IMR-90 (cell line): ENCODE measurements at regions not wholly inside any gene's neighbourhood (a gene's known extent, or its start where the extent isn't known, plus 50 kb on each side); places are given as distances from the start of the nearest gene placed in this dataset.

Experiments
- ATAC-seq: fragments of 200-7000 bp; cut with Tn5 transposase; 2 replicates; pipeline ENCODE4 v1.9.1; 2020; ENCODE audit warnings: low read depth, mild to moderate bottlenecking, moderate library complexity
- BruUV-seq: library from RNA; stranded (reverse); fragments of 400-500 nt; replicated peaks from 2 replicates; lab custom pipeline; 2021; lab: Mats Ljungman, UMichigan
- CTCF ChIA-PET: fragments of 300-600 bp; formaldehyde crosslinking; extraction: SDS; loops from one replicate; lab custom pipeline; 2021; ENCODE audit warnings: antibody characterized with exemption; lab: Yijun Ruan, JAX
- POLR2A ChIA-PET: fragments of 300-600 bp; sonication (Branson Sonifier 250); formaldehyde crosslinking; loops from one replicate; lab custom pipeline; 2022; ENCODE audit warnings: antibody characterized with exemption; ENCODE audit not compliant: unreplicated experiment; lab: Charles Lee
- DNase-seq: peaks from one replicate; pipeline ENCODE4 v3.0.0; 2013
- H2AFZ ChIP-seq: replicated peaks from 2 replicates; pipeline ENCODE3; 2013; ENCODE audit warnings: low read length, mild to moderate bottlenecking; ENCODE audit not compliant: poor library complexity
- H2AK5ac ChIP-seq: 2 replicates; pipeline ENCODE4 v1.6.1; 2013; ENCODE audit warnings: low read depth, low read length, inconsistent platforms
- H2AK9ac ChIP-seq: replicated peaks from 2 replicates; pipeline ENCODE3; 2013; ENCODE audit warnings: mild to moderate bottlenecking, low read depth, low read length, moderate library complexity; ENCODE audit not compliant: poor library complexity
- H2BK120ac ChIP-seq: 2 replicates; pipeline ENCODE4 v1.6.1; 2013; ENCODE audit warnings: low read depth, low read length, inconsistent platforms
- H2BK15ac ChIP-seq: 3 replicates; pipeline ENCODE4 v1.6.1; 2013; ENCODE audit warnings: low read depth, low read length, inconsistent platforms
- H2BK20ac ChIP-seq: 2 replicates; pipeline ENCODE4 v1.6.1; 2013; ENCODE audit warnings: low read depth, mild to moderate bottlenecking, inconsistent platforms, low read length, moderate library complexity
- H2BK5ac ChIP-seq: 2 replicates; pipeline ENCODE4 v1.6.1; 2013; ENCODE audit warnings: mild to moderate bottlenecking, low read depth, low read length, inconsistent platforms; ENCODE audit not compliant: poor library complexity, severe bottlenecking
- H3K14ac ChIP-seq: replicated peaks from 2 replicates; pipeline ENCODE4 v1.6.1; 2013; ENCODE audit warnings: low read depth, low read length, inconsistent platforms
- H3K18ac ChIP-seq: 2 replicates; pipeline ENCODE4 v1.6.1; 2013; ENCODE audit warnings: low read depth, low read length, control low read depth
- H3K23ac ChIP-seq: 2 replicates; pipeline ENCODE4 v1.6.1; 2013; ENCODE audit warnings: low read depth, low read length, inconsistent platforms
- H3K27ac ChIP-seq: 2 replicates; pipeline ENCODE4 v1.5.1; 2013; ENCODE audit warnings: mild to moderate bottlenecking, control low read depth, low read length; ENCODE audit not compliant: insufficient read depth
- H3K27me3 ChIP-seq: 2 replicates; pipeline ENCODE4 v1.6.1; 2013; ENCODE audit warnings: low read length; ENCODE audit not compliant: control insufficient read depth, insufficient read depth
- H3K36me3 ChIP-seq: 2 replicates; pipeline ENCODE4 v1.6.1; 2013; ENCODE audit warnings: low read length, mixed read lengths; ENCODE audit not compliant: control insufficient read depth, insufficient read depth
- H3K4ac ChIP-seq: 2 replicates; pipeline ENCODE4 v1.6.1; 2013; ENCODE audit warnings: low read depth, low read length, inconsistent platforms
- H3K4me1 ChIP-seq: 2 replicates; pipeline ENCODE4 v1.6.1; 2013; ENCODE audit warnings: low read length, mixed read lengths; ENCODE audit not compliant: control insufficient read depth, insufficient read depth
- H3K4me2 ChIP-seq: 2 replicates; pipeline ENCODE4 v1.6.1; 2013; ENCODE audit warnings: low read depth, mild to moderate bottlenecking, control low read depth, low read length, moderate library complexity
- H3K4me3 ChIP-seq: 2 replicates; pipeline ENCODE4 v1.5.1; 2013; ENCODE audit warnings: low read depth, mild to moderate bottlenecking, control low read depth, low read length, moderate library complexity; ENCODE audit not compliant: insufficient read depth
- H3K56ac ChIP-seq: 2 replicates; pipeline ENCODE4 v1.6.1; 2013; ENCODE audit warnings: low read length, inconsistent platforms; ENCODE audit not compliant: insufficient read depth; ENCODE audit errors: extremely low read depth
- H3K79me1 ChIP-seq, 2 experiments: 2 replicates each; pipeline ENCODE4 v1.6.1; 2013; ENCODE audit warnings: low read length in 2 of 2, inconsistent platforms in 1 of 2, low read depth in 1 of 2
- H3K9ac ChIP-seq: 2 replicates; pipeline ENCODE4 v1.6.1; 2013; ENCODE audit warnings: low read depth, low read length, control low read depth
- H3K9me1 ChIP-seq: 2 replicates; pipeline ENCODE4 v1.6.1; 2013; ENCODE audit warnings: low read length, inconsistent platforms; ENCODE audit not compliant: insufficient read depth
- H3K9me3 ChIP-seq: 2 replicates; pipeline ENCODE4 v1.6.1; 2013; ENCODE audit warnings: low read length; ENCODE audit not compliant: control insufficient read depth, insufficient read depth
- H4K20me1 ChIP-seq: 2 replicates; pipeline ENCODE4 v1.6.1; 2013; ENCODE audit warnings: low read length, inconsistent platforms; ENCODE audit not compliant: insufficient read depth
- H4K5ac ChIP-seq: 2 replicates; pipeline ENCODE4 v1.6.1; 2013; ENCODE audit warnings: mild to moderate bottlenecking, low read depth, low read length, control low read depth
- H4K8ac ChIP-seq, 2 experiments: 2 replicates each; pipeline ENCODE4 v1.6.1; 2013; ENCODE audit warnings: low read depth in 2 of 2, low read length in 2 of 2, control low read depth in 1 of 2, inconsistent platforms in 1 of 2
- H4K91ac ChIP-seq: 2 replicates; pipeline ENCODE4 v1.6.1; 2013; ENCODE audit warnings: low read depth, low read length, inconsistent platforms; ENCODE audit not compliant: insufficient read depth
- BHLHE40 ChIP-seq: fragments of 150-350 bp; IDR thresholded peaks from 2 replicates; pipeline ENCODE4 v1.6.1; 2016; ENCODE audit warnings: mild to moderate bottlenecking, low read depth, low read length
- CEBPB ChIP-seq: IDR thresholded peaks from 2 replicates; pipeline ENCODE4 v1.6.1; 2012; ENCODE audit warnings: low read depth, low read length, improper control_type of control experiment
- CHD1 ChIP-seq: IDR thresholded peaks from 2 replicates; pipeline ENCODE4 v1.6.1; 2012; ENCODE audit warnings: low read depth, low read length, improper control_type of control experiment
- CTCF ChIP-seq: conservative IDR thresholded peaks from 2 replicates; pipeline ENCODE4 v1.5.1; 2012; ENCODE audit warnings: mild to moderate bottlenecking, low read depth, low read length, improper control_type of control experiment
- FOS ChIP-seq: fragments of 150-350 bp; IDR thresholded peaks from 2 replicates; pipeline ENCODE4 v1.6.1; 2016; ENCODE audit warnings: low read depth, low read length
- MAFK ChIP-seq: IDR thresholded peaks from 2 replicates; pipeline ENCODE4 v1.6.1; 2012; ENCODE audit warnings: low read depth, low read length, improper control_type of control experiment
- MXI1 ChIP-seq: IDR thresholded peaks from 2 replicates; pipeline ENCODE4 v1.6.1; 2012; ENCODE audit warnings: low read depth, mild to moderate bottlenecking, low read length, moderate library complexity, borderline replicate concordance
- NFE2L2 ChIP-seq: fragments of 150-350 bp; IDR thresholded peaks from 2 replicates; pipeline ENCODE4 v1.6.1; 2016; ENCODE audit warnings: low read depth, mild to moderate bottlenecking, low read length
- POLR2A ChIP-seq: IDR thresholded peaks from 2 replicates; pipeline ENCODE4 v1.6.1; 2012; ENCODE audit warnings: mild to moderate bottlenecking, low read depth, low read length
- RAD21 ChIP-seq: IDR thresholded peaks from 2 replicates; pipeline ENCODE4 v1.6.1; 2012; ENCODE audit warnings: low read length, improper control_type of control experiment
- RCOR1 ChIP-seq: IDR thresholded peaks from 2 replicates; pipeline ENCODE4 v1.6.1; 2012; ENCODE audit warnings: mild to moderate bottlenecking, low read length, improper control_type of control experiment; ENCODE audit not compliant: insufficient replicate concordance
- RFX5 ChIP-seq: IDR thresholded peaks from 2 replicates; pipeline ENCODE4 v1.8.0; 2012; ENCODE audit warnings: low read depth, mild to moderate bottlenecking, low read length, moderate library complexity
- SMC3 ChIP-seq: fragments of 150-350 bp; IDR thresholded peaks from 2 replicates; pipeline ENCODE4 v1.6.1; 2016; ENCODE audit warnings: low read depth, mild to moderate bottlenecking, antibody characterized with exemption, low read length, moderate library complexity
- USF2 ChIP-seq: fragments of 150-350 bp; IDR thresholded peaks from 2 replicates; pipeline ENCODE4 v1.6.1; 2017; ENCODE audit warnings: mild to moderate bottlenecking, antibody characterized with exemption, low read length, low read depth
- WGBS, 2 experiments: methylation state at CpG; one replicate each; pipeline versions ENCODE4 v1.1.5 to v1.1.7; 2013; ENCODE audit warnings: missing lambda C conversion rate in 2 of 2; ENCODE audit not compliant: insufficient read length in 1 of 2; ENCODE audit errors: extremely low coverage in 2 of 2; 5-methylcytosine and 5-hydroxymethylcytosine counted together
- dilution Hi-C: fragments of 300-500 bp; cut with HindIII; formaldehyde crosslinking; loops from one replicate; pipeline ENCODE4 v1.14.3; 2018; ENCODE audit warnings: low sequenced_read_pairs; ENCODE audit not compliant: unreplicated experiment
- in situ Hi-C: fragments of 300-500 bp; cut with MboI; formaldehyde crosslinking; loops from 3 replicates; pipeline ENCODE4 v1.14.3; 2019; ENCODE audit warnings: low sequenced_read_pairs, inconsistent platforms, mixed read lengths
- intact Hi-C: fragments of 100-400 bp; cut with micrococcal nuclease; formaldehyde crosslinking; loops from 2 replicates; pipeline ENCODE4 v1.10.0; 2022
- TF ChIP-seq, protein P1 (sequence below): fragments of 150-350 bp; IDR thresholded peaks from 2 replicates; pipeline ENCODE4 v1.6.1; 2016; ENCODE audit warnings: low read depth, mild to moderate bottlenecking, low read length, moderate library complexity, borderline replicate concordance

DNA sequence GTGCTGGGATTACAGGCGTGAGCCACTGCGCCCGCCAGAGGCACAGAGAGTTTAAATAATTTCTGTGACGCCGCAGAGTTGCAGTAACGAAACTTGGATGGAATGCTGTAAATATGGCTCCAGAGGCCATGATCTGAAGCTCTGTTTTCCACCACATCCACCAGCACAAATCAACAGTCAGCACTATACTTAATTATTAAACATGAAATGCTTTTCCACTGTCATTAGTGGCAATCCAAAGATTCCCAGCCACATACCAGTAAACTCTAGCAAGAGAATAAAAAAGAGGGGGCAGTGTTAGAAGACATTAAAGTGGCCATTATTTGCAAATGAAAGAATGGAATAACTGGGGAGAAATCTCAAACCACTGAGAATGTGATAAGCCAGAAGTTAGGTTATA lies 242.5 kb downstream of the DIRAS2 start:
- Histone ChIP-seq H3K9ac (no peak overlapping the region), H4K91ac (no peak overlapping the region), H2AK5ac (no peak overlapping the region), H4K8ac (no peak overlapping the region), H3K18ac (no peak overlapping the region), H2BK20ac (no peak overlapping the region), H3K4me2 (no peak overlapping the region), H3K4me1 (no peaks in the 10 kb centered on the region), H3K36me3 (no peaks in the 10 kb centered on the region), H2BK120ac (no peak overlapping the region), H3K4me3 (no peak overlapping the region), H3K14ac (no peak overlapping the region), H4K5ac (no peak overlapping the region), H3K27me3 (no peaks in the 10 kb centered on the region), H2AK9ac (no peak overlapping the region), H2BK5ac (no peak overlapping the region), H3K23ac (no peak overlapping the region), H2BK15ac (no peak overlapping the region), H3K9me1 (no peaks in the 10 kb centered on the region), H2AFZ (no peak overlapping the region), H3K4ac (no peak overlapping the region), H3K9me3 (no peaks in the 10 kb centered on the region), H3K56ac (no peak overlapping the region), H4K20me1 (no peaks in the 10 kb centered on the region), H3K27ac (no peak overlapping the region), H3K79me1 (no peaks in the 10 kb centered on the region)
- POLR2A ChIA-PET = no interaction called here
- WGBS, 2 experiments = no CpG with 5 or more reads among the region's 6 CpGs
- ATAC-seq = no peak
- in situ Hi-C loops (no loop called here), dilution Hi-C loops (no loop called here), intact Hi-C loops (loop anchor here (10.0 kb wide), 1 partner anchor 135 kb away; no protein-coding TSS in a partner anchor)
- BruUV-seq = no TSS peak
- TF ChIP-seq CHD1 (no peak), USF2 (no peak), RCOR1 (no peak), NFE2L2 (no peak), RFX5 (no peak), BHLHE40 (no peak), RAD21 (no peak), FOS (no peak), POLR2A (no peak), SMC3 (no peak), CTCF (no peak), CEBPB (no peak), MAFK (no peak), MXI1 (no peak)
- TF ChIP-seq, protein P1, sequence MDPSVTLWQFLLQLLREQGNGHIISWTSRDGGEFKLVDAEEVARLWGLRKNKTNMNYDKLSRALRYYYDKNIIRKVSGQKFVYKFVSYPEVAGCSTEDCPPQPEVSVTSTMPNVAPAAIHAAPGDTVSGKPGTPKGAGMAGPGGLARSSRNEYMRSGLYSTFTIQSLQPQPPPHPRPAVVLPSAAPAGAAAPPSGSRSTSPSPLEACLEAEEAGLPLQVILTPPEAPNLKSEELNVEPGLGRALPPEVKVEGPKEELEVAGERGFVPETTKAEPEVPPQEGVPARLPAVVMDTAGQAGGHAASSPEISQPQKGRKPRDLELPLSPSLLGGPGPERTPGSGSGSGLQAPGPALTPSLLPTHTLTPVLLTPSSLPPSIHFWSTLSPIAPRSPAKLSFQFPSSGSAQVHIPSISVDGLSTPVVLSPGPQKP = no peak
- no peak for DNase-seq
- CTCF ChIA-PET = no interaction called here
